Ascending aorta (tissue), 2 donors: ENCODE measurements at regions not wholly inside any gene's neighbourhood (a gene's known extent, or its start where the extent isn't known, plus 50 kb on each side); places are given as distances from the start of the nearest gene placed in this dataset.

Experiments used
- DNase-seq, 2 donors: peaks; one replicate each; pipeline ENCODE4 v3.0.0-alpha.2; 2019; ENCODE audit warnings: low spot score in 2 of 2
- H3K27ac ChIP-seq, 2 donors: fragments of 200-600 bp; sonication (generic); one replicate each; pipeline ENCODE4 v1.5.1; 2016 to 2017; ENCODE audit warnings: mild to moderate bottlenecking in 1 of 2
- H3K27me3 ChIP-seq: fragments of 200-600 bp; sonication (generic); one replicate; pipeline ENCODE4 v1.5.1; 2017
- H3K36me3 ChIP-seq, 2 donors: fragments of 200-600 bp; sonication (generic); one replicate each; pipeline ENCODE4 v1.5.1; 2016
- H3K4me1 ChIP-seq, 2 donors: fragments of 200-600 bp; sonication (generic); one replicate each; pipeline ENCODE4 v1.5.1; 2016 to 2017; ENCODE audit warnings: mild to moderate bottlenecking in 1 of 2
- H3K4me3 ChIP-seq, 2 donors: fragments of 200-600 bp; sonication (generic); one replicate each; pipeline ENCODE4 v1.5.1; 2016 to 2017; ENCODE audit warnings: mild to moderate bottlenecking in 1 of 2
- H3K9me3 ChIP-seq, 2 donors: fragments of 200-600 bp; sonication (generic); one replicate each; pipeline ENCODE4 v1.5.1; 2016
- CTCF ChIP-seq, 3 experiments: fragments of 200-600 bp in 2 of 3; fragments of 450-650 bp in 1 of 3; sonication (generic) in 2 of 3; IDR thresholded peaks; one replicate each; pipeline ENCODE4 v1.5.1; 2016 to 2019; ENCODE audit warnings: antibody characterized with exemption in 3 of 3, mild to moderate bottlenecking in 1 of 3, moderate library complexity in 1 of 3
- intact Hi-C: fragments of 100-400 bp; cut with DNase I; formaldehyde crosslinking; loops from one replicate; pipeline ENCODE4 v1.15.1; 2023

- no peak overlapping the region for H3K4me3 ChIP-seq
- no peak for DNase-seq
- H3K4me1 ChIP-seq = no peaks in the 10 kb centered on the region
- no peak for TF ChIP-seq CTCF (IDR thresholded peaks at IDR 0.05)
- H3K36me3 ChIP-seq = no peaks in the 10 kb centered on the region
- intact Hi-C loops = no loop called here
- no peak overlapping the region for H3K27ac ChIP-seq
- H3K27me3 ChIP-seq = no peaks in the 10 kb centered on the region
- no peaks in the 10 kb centered on the region for H3K9me3 ChIP-seq
Observed at GRCh38 chr4:162232349-162232748, 68.5 kb upstream of the FSTL5 start.

GRCh38 chr4:162229670-162230069 lies 65.9 kb upstream of the FSTL5 start:
- Histone ChIP-seq H3K27me3 (no peaks in the 10 kb centered on the region), H3K4me1 (no peaks in the 10 kb centered on the region), H3K9me3 (no peaks in the 10 kb centered on the region), H3K4me3 (no peak overlapping the region), H3K36me3 (no peaks in the 10 kb centered on the region), H3K27ac (no peak overlapping the region)
- intact Hi-C loops = no loop called here
- no peak for TF ChIP-seq CTCF (IDR thresholded peaks at IDR 0.05)
- DNase-seq = no peak

GRCh38 chr4:162221148-162221547 lies 57.3 kb upstream of the FSTL5 start:
- no peak for TF ChIP-seq CTCF (IDR thresholded peaks at IDR 0.05)
- H3K27me3 ChIP-seq = no peaks in the 10 kb centered on the region
- no peaks in the 10 kb centered on the region for H3K4me1 ChIP-seq
- intact Hi-C loops = no loop called here
- no peaks in the 10 kb centered on the region for H3K36me3 ChIP-seq
- no peak for DNase-seq
- H3K9me3 ChIP-seq = no peaks in the 10 kb centered on the region
- no peak overlapping the region for H3K4me3 ChIP-seq
- H3K27ac ChIP-seq = no peak overlapping the region
